H9 (cell line): ENCODE measurements at regions not wholly inside any gene's neighbourhood (a gene's known extent, or its start where the extent isn't known, plus 50 kb on each side); places are given as distances from the start of the nearest gene placed in this dataset.

Experiments
- DNase-seq: peaks from one replicate; pipeline ENCODE4 v3.0.0-alpha.2; 2017
- H2AFZ ChIP-seq: one replicate; pipeline ENCODE4 v1.6.1; 2013; ENCODE audit warnings: mild to moderate bottlenecking, low read length, control low read depth, moderate library complexity
- H2AK5ac ChIP-seq: 2 replicates; pipeline ENCODE4 v1.6.1; 2013; ENCODE audit warnings: low read length, control low read depth, mixed read lengths; ENCODE audit not compliant: insufficient read length
- H2BK120ac ChIP-seq: one replicate; pipeline ENCODE4 v1.6.1; 2013; ENCODE audit warnings: low read depth, mild to moderate bottlenecking, low read length, control low read depth, inconsistent platforms; ENCODE audit not compliant: poor library complexity, severe bottlenecking
- H2BK12ac ChIP-seq: 2 replicates; pipeline ENCODE4 v1.6.1; 2013; ENCODE audit warnings: low read length, control low read depth, mixed read lengths, low read depth; ENCODE audit not compliant: insufficient read length
- H2BK15ac ChIP-seq: 2 replicates; pipeline ENCODE4 v1.6.1; 2013; ENCODE audit warnings: low read depth, low read length, control low read depth
- H2BK20ac ChIP-seq: one replicate; pipeline ENCODE4 v1.6.1; 2013; ENCODE audit warnings: low read depth, mild to moderate bottlenecking, low read length, control low read depth, inconsistent platforms; ENCODE audit not compliant: poor library complexity, severe bottlenecking
- H2BK5ac ChIP-seq: 2 replicates; pipeline ENCODE4 v1.6.1; 2013; ENCODE audit warnings: low read length, control low read depth, mixed read lengths; ENCODE audit not compliant: insufficient read length
- H3K14ac ChIP-seq: 2 replicates; pipeline ENCODE4 v1.6.1; 2013; ENCODE audit warnings: low read length, control low read depth; ENCODE audit not compliant: insufficient read depth
- H3K18ac ChIP-seq: 2 replicates; pipeline ENCODE4 v1.6.1; 2013; ENCODE audit warnings: low read depth, mild to moderate bottlenecking, mixed read lengths, low read length, control low read depth; ENCODE audit not compliant: insufficient read length
- H3K23ac ChIP-seq: 2 replicates; pipeline ENCODE4 v1.6.1; 2013; ENCODE audit warnings: low read length, control low read depth, mixed read lengths, low read depth; ENCODE audit not compliant: insufficient read length
- H3K23me2 ChIP-seq: 2 replicates; pipeline ENCODE4 v1.6.1; 2013; ENCODE audit warnings: low read depth, mild to moderate bottlenecking, mixed read lengths, low read length, control low read depth; ENCODE audit not compliant: insufficient read length, poor library complexity, severe bottlenecking
- H3K27ac ChIP-seq: 2 replicates; pipeline ENCODE4 v1.5.1; 2013; ENCODE audit warnings: low read length, control low read depth, mixed read lengths, low read depth; ENCODE audit not compliant: insufficient read length
- H3K27me3 ChIP-seq: 2 replicates; pipeline ENCODE4 v1.6.1; 2013; ENCODE audit warnings: low read length, control low read depth, inconsistent platforms; ENCODE audit not compliant: insufficient read depth
- H3K4ac ChIP-seq: 2 replicates; pipeline ENCODE4 v1.6.1; 2013; ENCODE audit warnings: low read depth, mild to moderate bottlenecking, control low read depth, inconsistent platforms, low read length, moderate library complexity
- H3K4me1 ChIP-seq: 2 replicates; pipeline ENCODE4 v1.6.1; 2013; ENCODE audit warnings: low read length, control low read depth, inconsistent platforms; ENCODE audit not compliant: insufficient read depth
- H3K4me2 ChIP-seq: 2 replicates; pipeline ENCODE4 v1.6.1; 2013; ENCODE audit warnings: low read length, control low read depth, mixed read lengths; ENCODE audit not compliant: insufficient read length, insufficient read depth
- H3K56ac ChIP-seq: 2 replicates; pipeline ENCODE4 v1.6.1; 2013; ENCODE audit warnings: low read depth, mild to moderate bottlenecking, mixed read lengths, low read length, control low read depth; ENCODE audit not compliant: insufficient read length
- H3K79me1 ChIP-seq: 2 replicates; pipeline ENCODE4 v1.6.1; 2013; ENCODE audit warnings: low read depth, mild to moderate bottlenecking, moderate library complexity, low read length, control low read depth, inconsistent platforms; ENCODE audit not compliant: insufficient read depth, poor library complexity, severe bottlenecking
- H3K79me2 ChIP-seq: 2 replicates; pipeline ENCODE4 v1.6.1; 2013; ENCODE audit warnings: low read length, control low read depth, inconsistent platforms; ENCODE audit not compliant: insufficient read depth
- H3K9ac ChIP-seq: 2 replicates; pipeline ENCODE4 v1.6.1; 2013; ENCODE audit warnings: low read length, control low read depth, mixed read lengths; ENCODE audit not compliant: insufficient read length; ENCODE audit errors: extremely low read depth
- H3K9me3 ChIP-seq: one replicate; pipeline ENCODE4 v1.6.1; 2013; ENCODE audit warnings: low read depth, low read length, inconsistent platforms; ENCODE audit not compliant: control insufficient read depth
- H3T11ph ChIP-seq: one replicate; pipeline ENCODE4 v1.6.1; 2013; ENCODE audit warnings: mild to moderate bottlenecking, low read length, control low read depth, inconsistent platforms
- H4K20me1 ChIP-seq: one replicate; pipeline ENCODE4 v1.6.1; 2013; ENCODE audit not compliant: control insufficient read depth, insufficient read length, insufficient read depth
- H4K5ac ChIP-seq: 2 replicates; pipeline ENCODE4 v1.6.1; 2013; ENCODE audit warnings: low read depth, mild to moderate bottlenecking, mixed read lengths, low read length, control low read depth; ENCODE audit not compliant: insufficient read length
- H4K8ac ChIP-seq: replicated peaks from 2 replicates; pipeline ENCODE4 v1.6.1; 2013; ENCODE audit warnings: low read length, control low read depth, mixed read lengths, low read depth; ENCODE audit not compliant: insufficient read length
- H4K91ac ChIP-seq: 2 replicates; pipeline ENCODE4 v1.6.1; 2013; ENCODE audit warnings: low read depth, mild to moderate bottlenecking, moderate library complexity, mixed read lengths, low read length, control low read depth; ENCODE audit not compliant: insufficient read length
- H3K27ac Mint-ChIP-seq, 3 experiments: 2 replicates in 2 of 3; 3 replicates in 1 of 3; pipeline ENCODE4 v1.8.0; 2020 to 2021; ENCODE audit warnings: mixed read lengths in 3 of 3, mild to moderate bottlenecking in 1 of 3, moderate library complexity in 1 of 3
- H3K27me3 Mint-ChIP-seq: 2 replicates; pipeline ENCODE4 v1.8.0; 2021; ENCODE audit warnings: low read depth, mild to moderate bottlenecking, moderate library complexity, mixed read lengths
- H3K36me3 Mint-ChIP-seq, 3 experiments: 2 replicates in 2 of 3; 3 replicates in 1 of 3; pipeline ENCODE4 v1.8.0; 2020 to 2021; ENCODE audit warnings: low read depth in 3 of 3, mixed read lengths in 3 of 3; ENCODE audit not compliant: insufficient read depth in 1 of 3
- H3K4me1 Mint-ChIP-seq, 2 experiments: 2 replicates each; pipeline ENCODE4 v1.8.0; 2020; ENCODE audit warnings: mixed read lengths in 2 of 2
- H3K4me3 Mint-ChIP-seq, 2 experiments: 2 replicates in 1 of 2; 3 replicates in 1 of 2; pipeline ENCODE4 v1.8.0; 2020 to 2021; ENCODE audit warnings: mild to moderate bottlenecking in 2 of 2, mixed read lengths in 2 of 2, moderate library complexity in 1 of 2
- H3K9me3 Mint-ChIP-seq, 2 experiments: 2 replicates in 1 of 2; 3 replicates in 1 of 2; pipeline ENCODE4 v1.8.0; 2020; ENCODE audit warnings: mild to moderate bottlenecking in 2 of 2, mixed read lengths in 2 of 2, moderate library complexity in 1 of 2
- WGBS: extraction: QIAGEN DNeasy Blood & Tissue Kit; methylation state at CpG from one replicate; pipeline ENCODE4 v1.1.7; 2013; ENCODE audit warnings: missing lambda C conversion rate, low lambda C conversion rate, mixed read lengths; ENCODE audit not compliant: insufficient read length; ENCODE audit errors: extremely low coverage; 5-methylcytosine and 5-hydroxymethylcytosine counted together
- TF ChIP-seq, protein P1 (sequence below): fragments of 200-600 bp; sonication (generic); conservative IDR thresholded peaks from 3 replicates; pipeline ENCODE4 v1.8.0; 2021; ENCODE audit warnings: antibody characterized with exemption, mild to moderate bottlenecking

DNA sequence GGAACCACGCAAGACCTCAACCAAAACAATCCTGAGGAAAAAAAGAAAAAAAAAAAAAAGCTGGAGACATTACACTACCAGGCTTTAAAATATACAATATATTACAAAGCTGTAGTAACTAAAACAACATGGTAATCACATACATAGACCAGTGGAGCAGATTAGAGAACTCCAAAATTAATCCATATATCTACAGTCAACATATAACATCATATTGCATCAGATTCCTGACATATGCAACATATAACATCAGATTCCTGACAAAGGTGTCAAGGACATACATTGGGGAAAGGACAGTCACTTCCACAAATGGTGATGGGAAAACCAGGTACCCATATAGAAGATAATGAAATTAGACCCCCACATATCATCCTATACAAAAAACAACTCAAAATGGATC lies 145.8 kb downstream of the BTG1 start:
- no peak overlapping the region for H3K27ac Mint-ChIP-seq

More for the DNA sequence above, 145.8 kb downstream of the BTG1 start:
- H4K5ac ChIP-seq = no peak overlapping the region
- Mint-ChIP-seq H3K4me1 (peaks cover 0 to 4% of the 10 kb centered on the region in 2 experiments; a peak in 1 of 4 replicates), H3K4me3 (no peak overlapping the region), H3K27me3 (no peaks in the 10 kb centered on the region), H3K36me3 (peaks cover 0 to 8% (median 0%) of the 10 kb centered on the region in 3 experiments; a peak in 2 of 7 replicates), H3K9me3 (peaks cover 0 to 3% of the 10 kb centered on the region in 2 experiments; a peak in 3 of 5 replicates)
- no peak overlapping the region for H3K4ac ChIP-seq
- no peaks in the 10 kb centered on the region for H3K79me2 ChIP-seq
- H3K9me3 ChIP-seq = no peaks in the 10 kb centered on the region
- no peak overlapping the region for H2BK12ac ChIP-seq
- no peaks in the 10 kb centered on the region for H3K23me2 ChIP-seq
- H3K4me1 ChIP-seq = no peaks in the 10 kb centered on the region
- DNase-seq = no peak
- H3K14ac ChIP-seq = no peak overlapping the region
- H2AK5ac ChIP-seq = no peak overlapping the region
- no peak overlapping the region for H3K18ac ChIP-seq
- H3K4me2 ChIP-seq = no peak overlapping the region
- no peak overlapping the region for H2BK15ac ChIP-seq
- H3K79me1 ChIP-seq = no peaks in the 10 kb centered on the region
- H2BK5ac ChIP-seq = no peak overlapping the region
- no peak overlapping the region for H2AFZ ChIP-seq
- no peak overlapping the region for H3K27ac ChIP-seq
- no peak overlapping the region for H3K56ac ChIP-seq
- no peaks in the 10 kb centered on the region for H4K20me1 ChIP-seq
- no peak overlapping the region for H2BK120ac ChIP-seq
- H3T11ph ChIP-seq = no peak overlapping the region
- H4K8ac ChIP-seq = no peak overlapping the region
- H3K27me3 ChIP-seq = no peaks in the 10 kb centered on the region
- H2BK20ac ChIP-seq = no peak overlapping the region
- no peak overlapping the region for H4K91ac ChIP-seq
- H3K23ac ChIP-seq = no peak overlapping the region
- TF ChIP-seq, protein P1, sequence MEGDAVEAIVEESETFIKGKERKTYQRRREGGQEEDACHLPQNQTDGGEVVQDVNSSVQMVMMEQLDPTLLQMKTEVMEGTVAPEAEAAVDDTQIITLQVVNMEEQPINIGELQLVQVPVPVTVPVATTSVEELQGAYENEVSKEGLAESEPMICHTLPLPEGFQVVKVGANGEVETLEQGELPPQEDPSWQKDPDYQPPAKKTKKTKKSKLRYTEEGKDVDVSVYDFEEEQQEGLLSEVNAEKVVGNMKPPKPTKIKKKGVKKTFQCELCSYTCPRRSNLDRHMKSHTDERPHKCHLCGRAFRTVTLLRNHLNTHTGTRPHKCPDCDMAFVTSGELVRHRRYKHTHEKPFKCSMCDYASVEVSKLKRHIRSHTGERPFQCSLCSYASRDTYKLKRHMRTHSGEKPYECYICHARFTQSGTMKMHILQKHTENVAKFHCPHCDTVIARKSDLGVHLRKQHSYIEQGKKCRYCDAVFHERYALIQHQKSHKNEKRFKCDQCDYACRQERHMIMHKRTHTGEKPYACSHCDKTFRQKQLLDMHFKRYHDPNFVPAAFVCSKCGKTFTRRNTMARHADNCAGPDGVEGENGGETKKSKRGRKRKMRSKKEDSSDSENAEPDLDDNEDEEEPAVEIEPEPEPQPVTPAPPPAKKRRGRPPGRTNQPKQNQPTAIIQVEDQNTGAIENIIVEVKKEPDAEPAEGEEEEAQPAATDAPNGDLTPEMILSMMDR = no peak
- no peak overlapping the region for H3K9ac ChIP-seq
- WGBS = no CpG with 5 or more reads among the region's 1 CpG
